Activated CD8-positive, alpha-beta T cell treated with anti-CD3 and anti-CD28 coated beads for 36 hours (primary cell): ENCODE measurements at regions not wholly inside any gene's neighbourhood (a gene's known extent, or its start where the extent isn't known, plus 50 kb on each side); places are given as distances from the start of the nearest gene placed in this dataset.

Experiments
- ATAC-seq: fragments of 200-7000 bp; cut with Tn5 transposase; one replicate; pipeline ENCODE4 v1.10.0; 2021; ENCODE audit warnings: mild to moderate bottlenecking, moderate library complexity
- CTCF ChIA-PET: fragments of 350-600 bp; sonication (Branson Sonifier 250); formaldehyde crosslinking; loops from one replicate; lab custom pipeline; 2021; ENCODE audit warnings: antibody characterized with exemption; lab: Charles Lee
- POLR2A ChIA-PET: fragments of 350-600 bp; sonication (Branson Sonifier 250); formaldehyde crosslinking; loops from one replicate; lab custom pipeline; 2021; ENCODE audit warnings: antibody characterized with exemption; lab: Charles Lee
- DNase-seq: peaks from one replicate; pipeline ENCODE4 v3.0.0-alpha.2; 2020
- H3K27ac Mint-ChIP-seq: one replicate; pipeline ENCODE4 v1.8.0; 2021; ENCODE audit warnings: mild to moderate bottlenecking, mixed read lengths
- H3K27me3 Mint-ChIP-seq: one replicate; pipeline ENCODE4 v1.8.0; 2021; ENCODE audit warnings: mixed read lengths
- H3K36me3 Mint-ChIP-seq: one replicate; pipeline ENCODE4 v1.8.0; 2021; ENCODE audit warnings: low read depth, mixed read lengths
- H3K4me1 Mint-ChIP-seq: one replicate; pipeline ENCODE4 v1.8.0; 2021; ENCODE audit warnings: low read depth, mixed read lengths
- H3K4me3 Mint-ChIP-seq: one replicate; pipeline ENCODE4 v1.8.0; 2021; ENCODE audit warnings: mild to moderate bottlenecking, moderate library complexity, mixed read lengths
- H3K9me3 Mint-ChIP-seq: one replicate; pipeline ENCODE4 v1.8.0; 2021; ENCODE audit warnings: mixed read lengths
- CTCF ChIP-seq: fragments of 200-600 bp; IDR thresholded peaks from one replicate; pipeline ENCODE4 v1.8.0; 2022; ENCODE audit warnings: antibody characterized with exemption, mild to moderate bottlenecking
- intact Hi-C: fragments of 100-400 bp; cut with micrococcal nuclease; formaldehyde crosslinking; loops from one replicate; pipeline ENCODE4 v1.10.0; 2022

DNA sequence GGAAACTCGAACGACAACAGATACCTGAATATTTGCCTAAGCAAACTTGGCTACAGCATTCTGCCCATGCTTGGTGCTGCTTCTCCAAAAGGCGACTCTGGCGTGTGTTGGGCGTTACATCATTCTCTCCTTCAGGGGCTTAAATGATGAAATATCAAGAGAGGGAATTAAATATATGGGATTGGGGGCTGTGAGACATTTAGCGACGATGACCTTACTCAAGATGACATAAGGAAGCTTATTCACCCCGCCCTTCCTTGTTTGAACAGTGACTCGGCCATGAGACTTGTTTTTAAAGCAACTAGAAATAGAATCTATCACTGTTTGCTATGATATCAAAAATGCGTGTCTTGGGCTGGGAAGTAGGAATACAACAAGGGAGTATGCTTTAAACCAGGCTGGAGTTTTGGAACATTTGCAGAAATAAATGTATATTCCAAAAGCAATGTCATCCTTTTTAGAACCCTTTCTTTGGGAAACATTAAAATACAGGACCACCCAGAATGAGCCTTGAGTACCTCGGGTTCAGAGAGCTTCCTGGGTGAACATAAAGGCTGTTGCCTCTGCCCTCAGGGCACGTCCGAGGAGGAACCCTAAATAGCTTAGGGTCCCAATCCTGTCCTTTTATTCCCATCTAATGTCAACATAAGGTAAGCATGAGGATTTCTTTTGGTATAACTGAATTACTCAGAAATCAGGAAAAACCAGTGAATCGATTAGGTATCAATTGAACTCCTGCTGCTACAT, 123.3 kb upstream of the SLC45A1 start:
- DNase-seq: no peak
- ChIA-PET CTCF (interaction anchor here (1.2 kb wide), 1 partner anchor 9 kb away, joined by 3 read pairs; no protein-coding TSS in a partner anchor), POLR2A (no interaction called here)
- H3K27ac Mint-ChIP-seq: no peak overlapping the region
- H3K27me3 Mint-ChIP-seq: peaks cover 1% of the 10 kb centered on the region
- ATAC-seq: no peak
- no peaks in the 10 kb centered on the region for H3K9me3 Mint-ChIP-seq
- no peak overlapping the region for H3K4me3 Mint-ChIP-seq
- no peak for TF ChIP-seq CTCF
- intact Hi-C loops: no loop called here
- H3K36me3 Mint-ChIP-seq: no peaks in the 10 kb centered on the region
- H3K4me1 Mint-ChIP-seq: peaks cover 10% of the 10 kb centered on the region

DNA sequence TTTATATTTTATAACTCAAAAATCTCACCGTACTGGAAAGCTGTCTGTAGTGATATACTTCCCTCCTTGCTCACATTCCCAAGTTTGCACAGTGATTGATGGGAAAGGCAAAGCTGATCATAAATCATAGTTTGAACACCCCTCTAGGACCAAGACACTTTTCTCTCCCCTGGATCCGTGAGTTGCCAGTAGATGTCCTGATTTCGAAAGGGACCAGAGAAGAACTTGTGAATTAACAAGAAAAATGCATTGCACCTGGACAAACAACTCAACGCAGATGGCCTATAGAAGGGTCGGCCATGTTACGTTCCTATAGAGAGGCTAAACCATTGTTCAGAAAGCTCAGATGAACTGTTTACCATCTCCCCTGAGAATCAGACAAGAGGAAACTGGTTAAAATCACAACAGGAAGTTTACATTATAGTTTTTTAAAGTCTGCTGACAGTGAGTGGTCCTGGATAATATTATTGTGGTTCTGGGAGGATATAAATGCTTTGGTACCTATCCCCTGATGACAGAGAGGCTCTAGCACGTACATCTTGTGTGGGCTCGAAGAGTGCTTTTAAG, 124.0 kb upstream of the SLC45A1 start:
- intact Hi-C loops: no loop called here
- Mint-ChIP-seq H3K4me3 (no peak overlapping the region), H3K9me3 (no peaks in the 10 kb centered on the region), H3K27me3 (peaks cover 1% of the 10 kb centered on the region), H3K36me3 (no peaks in the 10 kb centered on the region), H3K27ac (no peak overlapping the region), H3K4me1 (peaks cover 10% of the 10 kb centered on the region)
- POLR2A ChIA-PET: no interaction called here
- ATAC-seq (no peak), DNase-seq (no peak)
- TF ChIP-seq CTCF: no peak
- CTCF ChIA-PET: no interaction called here

- H3K27ac Mint-ChIP-seq: no peak overlapping the region
- H3K9me3 Mint-ChIP-seq: no peaks in the 10 kb centered on the region
- TF ChIP-seq CTCF: no peak
- H3K36me3 Mint-ChIP-seq: no peaks in the 10 kb centered on the region
- CTCF ChIA-PET: no interaction called here
- peaks cover 5% of the 10 kb centered on the region for H3K4me1 Mint-ChIP-seq
- POLR2A ChIA-PET: no interaction called here
- intact Hi-C loops: no loop called here
- H3K27me3 Mint-ChIP-seq: peaks cover 1% of the 10 kb centered on the region
- no peak for DNase-seq
- no peak for ATAC-seq
- no peak overlapping the region for H3K4me3 Mint-ChIP-seq
Observed at GRCh38 chr1:8191474-8191873, 126.4 kb upstream of the SLC45A1 start.

DNA sequence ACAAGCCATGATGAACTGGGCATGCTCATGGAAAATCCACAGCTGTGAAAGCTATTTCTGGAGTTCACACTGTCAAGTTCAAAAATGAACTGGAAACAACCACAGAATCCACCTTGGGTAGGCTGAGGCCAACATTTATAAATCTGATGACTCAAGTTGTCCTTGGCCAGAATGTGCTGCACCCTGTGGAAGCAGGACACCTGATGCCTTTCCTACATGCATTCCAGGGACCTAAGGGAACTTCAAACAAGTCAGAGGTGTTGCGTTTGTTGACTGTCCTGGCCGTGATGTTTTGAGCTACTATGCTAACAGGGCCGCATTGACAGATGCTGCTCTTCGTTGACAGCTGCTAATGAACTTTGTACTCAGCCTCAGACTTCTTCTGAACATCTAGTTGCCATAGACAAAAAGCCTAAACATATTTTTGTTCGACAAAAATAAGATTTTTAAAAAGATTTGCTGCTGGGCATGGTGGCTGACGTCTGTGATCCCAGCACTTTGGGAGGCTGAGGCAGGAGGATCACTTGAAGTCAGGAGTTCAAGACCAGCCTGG, 127.9 kb upstream of the SLC45A1 start:
- DNase-seq (no peak), ATAC-seq (no peak)
- POLR2A ChIA-PET: no interaction called here
- intact Hi-C loops: no loop called here
- H3K9me3 Mint-ChIP-seq: no peaks in the 10 kb centered on the region
- no peak overlapping the region for H3K4me3 Mint-ChIP-seq
- no peak for TF ChIP-seq CTCF
- H3K36me3 Mint-ChIP-seq: no peaks in the 10 kb centered on the region
- peaks cover 1% of the 10 kb centered on the region for H3K27me3 Mint-ChIP-seq
- H3K27ac Mint-ChIP-seq: no peak overlapping the region
- CTCF ChIA-PET: no interaction called here
- H3K4me1 Mint-ChIP-seq: peaks cover 5% of the 10 kb centered on the region

GRCh38 chr1:8185400-8185799, 132.5 kb upstream of the SLC45A1 start:
- H3K36me3 Mint-ChIP-seq: no peaks in the 10 kb centered on the region
- ATAC-seq (no peak), DNase-seq (no peak)
- intact Hi-C loops: no loop called here
- H3K4me1 Mint-ChIP-seq: peaks cover 9% of the 10 kb centered on the region
- no peak overlapping the region for H3K4me3 Mint-ChIP-seq
- no peaks in the 10 kb centered on the region for H3K27me3 Mint-ChIP-seq
- TF ChIP-seq CTCF: no peak
- CTCF ChIA-PET: interaction anchor here (1.1 to 1.2 kb wide), 2 partner anchors 154 to 170 kb away, joined by 3 read pairs; no protein-coding TSS in a partner anchor
- no peaks in the 10 kb centered on the region for H3K9me3 Mint-ChIP-seq
- H3K27ac Mint-ChIP-seq: no peak overlapping the region
- POLR2A ChIA-PET: interaction anchor here (0.8 kb wide), 1 partner anchor 237 kb away, joined by 3 read pairs; no protein-coding TSS in a partner anchor
